ENCODE measurements at regions not wholly inside any gene's neighbourhood (a gene's known extent, or its start where the extent isn't known, plus 50 kb on each side); places are given as distances from the start of the nearest gene placed in this dataset.

DNA sequence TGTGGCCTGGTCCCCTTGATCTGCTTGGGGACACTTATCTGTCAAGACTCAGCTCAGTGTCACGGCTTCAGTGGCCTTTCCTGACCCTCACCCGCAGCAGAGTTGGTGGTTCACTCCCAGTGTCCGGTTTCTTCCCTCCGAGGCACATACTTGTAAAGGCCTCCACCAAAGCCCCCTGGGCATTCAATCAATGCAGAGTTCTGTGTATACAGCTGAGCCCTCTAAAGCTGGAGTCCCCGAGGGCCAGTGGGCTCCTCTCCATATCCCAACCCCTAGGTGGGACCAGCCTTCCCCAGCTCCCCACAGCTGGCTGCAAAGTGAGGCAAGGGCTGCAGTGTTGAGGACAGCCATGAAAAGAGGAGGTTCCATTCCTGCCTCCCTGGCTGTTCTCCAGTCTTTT lies 70.9 kb upstream of the RGMA start:
- no peak overlapping the region for H2BK5ac ChIP-seq (ENCODE audit: low read depth, low read length)
- H3K27ac ChIP-seq (ENCODE audit: low read depth, low read length): no peak overlapping the region
- DNase-seq (ENCODE audit: low read depth in 1 of 2, low spot score in 2 of 2) (no peak), FAIRE-seq (no peak)
- H3K9me3 ChIP-seq (ENCODE audit: insufficient read depth in 2 of 2, low read depth in 1 of 2, low read length in 1 of 2): peaks cover 0 to 3% of the 10 kb centered on the region in 2 experiments; a peak in 1 of 4 replicates
- H3K14ac ChIP-seq (ENCODE audit: insufficient read length): no peak overlapping the region
- H3K4me1 ChIP-seq (replicated peaks in 1 of 4; ENCODE audit: control insufficient read depth in 3 of 4, insufficient read depth in 4 of 4, low read length in 3 of 4): peaks cover 0 to 4% (median 0%) of the 10 kb centered on the region in 4 experiments; a peak in 1 of 7 replicates
- H3K4me2 ChIP-seq (ENCODE audit: insufficient read depth in 1 of 2, low read depth in 2 of 2, low read length in 2 of 2): no peak overlapping the region
- no peak overlapping the region for H3K4me3 ChIP-seq (ENCODE audit: extremely low read depth in 1 of 4, insufficient read depth in 2 of 4, low read depth in 3 of 4, low read length in 4 of 4)
- CTCF ChIA-PET (ENCODE audit: partially characterized antibody): interaction anchor here (0.6 to 1.1 kb wide), 2 partner anchors 43 to 54 kb away, joined by 3 read pairs; no protein-coding TSS in a partner anchor
- H2BK120ac ChIP-seq (replicated peaks; ENCODE audit: low read depth, low read length): no peak overlapping the region
- H3K23ac ChIP-seq (ENCODE audit: insufficient read length): no peak overlapping the region
- no peak overlapping the region for H4K8ac ChIP-seq (ENCODE audit: extremely low read depth, insufficient read depth, low read length)
- no peak overlapping the region for H3K9ac ChIP-seq (replicated peaks in 1 of 4; ENCODE audit: extremely low read depth in 1 of 4, low read depth in 3 of 4, low read length in 3 of 4)
- H4K91ac ChIP-seq (replicated peaks; ENCODE audit: insufficient read length, low read length): no peak overlapping the region
- H3K23me2 ChIP-seq (ENCODE audit: low read depth, low read length): no peaks in the 10 kb centered on the region
- no peak overlapping the region for H2BK12ac ChIP-seq (ENCODE audit: low read depth, low read length)
- H2AFZ ChIP-seq (ENCODE audit: low read length): no peak overlapping the region; the same call in 1 of the 2 replicates
- 95% methylated on average over 4 of the region's 5 CpGs; no CpG with 5 or more reads in 1 of the 2 experiments for WGBS, 2 experiments (ENCODE audit: extremely low coverage in 1 of 2, insufficient coverage in 1 of 2, insufficient read length in 1 of 2, insufficient replicate concordance in 2 of 2, low coverage in 1 of 2, low lambda C conversion rate in 2 of 2, missing lambda C conversion rate in 1 of 2)
- H3K4ac ChIP-seq (replicated peaks; ENCODE audit: insufficient read length, low read depth, low read length): no peak overlapping the region
- H3K79me1 ChIP-seq (ENCODE audit: low read depth, low read length): no peaks in the 10 kb centered on the region
- H2BK15ac ChIP-seq (ENCODE audit: low read length): no peak overlapping the region
- H4K20me1 ChIP-seq (replicated peaks in 1 of 2; ENCODE audit: control insufficient read depth in 1 of 2, insufficient read depth in 2 of 2, low read length in 2 of 2): no peaks in the 10 kb centered on the region
- no peaks in the 10 kb centered on the region for H3K27me3 ChIP-seq (replicated peaks in 1 of 4; ENCODE audit: control insufficient read depth in 3 of 4, extremely low read depth in 1 of 4, insufficient read depth in 3 of 4, low read length in 3 of 4)
- POLR2A ChIA-PET (ENCODE audit: partially characterized antibody): interaction anchor here (1.0 kb wide), 1 partner anchor 12 kb away, joined by 4 read pairs; no protein-coding TSS in a partner anchor
- H3K18ac ChIP-seq (ENCODE audit: extremely low read depth, low read length): no peak overlapping the region; the same call in 1 of the 2 replicates
- H2AK5ac ChIP-seq (ENCODE audit: low read depth, low read length): no peak overlapping the region
- H3K79me2 ChIP-seq (ENCODE audit: control insufficient read depth in 1 of 2, insufficient read depth in 2 of 2, low read length in 2 of 2): no peaks in the 10 kb centered on the region
- no peak overlapping the region for H4K5ac ChIP-seq (ENCODE audit: insufficient read length, low read depth, low read length)
- H3K56ac ChIP-seq (replicated peaks; ENCODE audit: insufficient read length, low read depth, low read length): no peak overlapping the region
- H2BK20ac ChIP-seq (ENCODE audit: low read length): no peak overlapping the region
- H3K36me3 ChIP-seq (ENCODE audit: control insufficient read depth in 2 of 4, insufficient read depth in 4 of 4, low read length in 3 of 4): no peaks in the 10 kb centered on the region
- TF ChIP-seq MAFK (IDR thresholded peaks at IDR 0.05; ENCODE audit: low read depth, low read length): no peak
- TF ChIP-seq, protein P1, sequence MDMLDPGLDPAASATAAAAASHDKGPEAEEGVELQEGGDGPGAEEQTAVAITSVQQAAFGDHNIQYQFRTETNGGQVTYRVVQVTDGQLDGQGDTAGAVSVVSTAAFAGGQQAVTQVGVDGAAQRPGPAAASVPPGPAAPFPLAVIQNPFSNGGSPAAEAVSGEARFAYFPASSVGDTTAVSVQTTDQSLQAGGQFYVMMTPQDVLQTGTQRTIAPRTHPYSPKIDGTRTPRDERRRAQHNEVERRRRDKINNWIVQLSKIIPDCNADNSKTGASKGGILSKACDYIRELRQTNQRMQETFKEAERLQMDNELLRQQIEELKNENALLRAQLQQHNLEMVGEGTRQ (IDR thresholded peaks at IDR 0.05; ENCODE audit: low read length): no peak
- no peak for TF ChIP-seq CBX8 (IDR thresholded peaks at IDR 0.05; ENCODE audit: borderline replicate concordance, low read depth, low read length)
- TF ChIP-seq SIRT6 (IDR thresholded peaks at IDR 0.05; ENCODE audit: low read length): no peak
- TF ChIP-seq POLR2A (IDR thresholded peaks at IDR 0.05; ENCODE audit: control extremely low read depth in 1 of 2, low read depth in 2 of 2, low read length in 2 of 2): no peak
- TF ChIP-seq RAD21 (IDR thresholded peaks at IDR 0.05 in 1 of 2, conservative IDR thresholded peaks at IDR 0.05 in 1 of 2; ENCODE audit: low read depth in 2 of 2, low read length in 2 of 2): no peak
- TF ChIP-seq ASH2L (IDR thresholded peaks at IDR 0.05; ENCODE audit: low read length): no peak
- no peak for TF ChIP-seq SAP30 (IDR thresholded peaks at IDR 0.05; ENCODE audit: insufficient read depth, insufficient replicate concordance, low read length)
- TF ChIP-seq TBP (IDR thresholded peaks at IDR 0.05; ENCODE audit: low read depth, low read length): no peak
- TF ChIP-seq ZNF274 (IDR thresholded peaks at IDR 0.05; ENCODE audit: borderline replicate concordance, extremely low read depth, low read length): no peak
- no peak for TF ChIP-seq CEBPB (IDR thresholded peaks at IDR 0.05; ENCODE audit: low read depth, low read length)
- TF ChIP-seq YY1 (IDR thresholded peaks at IDR 0.05; ENCODE audit: low read depth, low read length): no peak
- TF ChIP-seq SP1 (IDR thresholded peaks at IDR 0.05; ENCODE audit: low read depth, low read length): no peak
- TF ChIP-seq GABPA (IDR thresholded peaks at IDR 0.05; ENCODE audit: borderline replicate concordance, insufficient read depth, low read length): no peak

Measured in H1 (cell line).